SH-SY5Y (cell line): ENCODE measurements at regions not wholly inside any gene's neighbourhood (a gene's known extent, or its start where the extent isn't known, plus 50 kb on each side); places are given as distances from the start of the nearest gene placed in this dataset.

Source experiments
- GATA2 ChIP-seq: IDR thresholded peaks from 2 replicates; pipeline ENCODE4 v1.6.1; 2011; ENCODE audit warnings: mild to moderate bottlenecking, low read depth, low read length
- GATA3 ChIP-seq: IDR thresholded peaks from 2 replicates; pipeline ENCODE4 v1.6.1; 2011; ENCODE audit warnings: low read depth, mild to moderate bottlenecking, low read length, moderate library complexity

DNA sequence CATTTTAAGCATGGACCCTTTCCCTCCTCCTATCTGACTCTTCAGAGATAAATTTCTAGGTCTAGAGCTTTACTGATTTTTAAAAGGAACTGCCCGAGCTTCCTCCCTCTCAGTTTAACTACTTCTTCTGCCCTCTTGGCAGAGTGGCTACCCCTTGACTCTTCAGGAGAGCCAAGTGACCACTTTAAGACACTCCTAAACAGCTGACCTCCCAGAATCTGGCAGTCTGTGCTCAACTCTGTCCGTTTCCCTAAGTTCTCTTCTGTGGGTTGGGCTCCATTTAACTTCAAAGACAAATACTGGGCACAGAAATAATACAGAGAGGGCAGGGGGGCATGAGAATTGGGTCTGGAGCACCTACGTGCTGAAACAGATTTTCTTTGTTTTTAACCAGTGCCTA lies 196.3 kb upstream of the FOXD3 start:
- no peak for TF ChIP-seq GATA3
- TF ChIP-seq GATA2 = no peak
